HUES48 (cell line): ENCODE measurements at regions not wholly inside any gene's neighbourhood (a gene's known extent, or its start where the extent isn't known, plus 50 kb on each side); places are given as distances from the start of the nearest gene placed in this dataset.

Experiments used
- H3K27ac ChIP-seq: one replicate; pipeline ENCODE4 v1.7.0; 2013; ENCODE audit warnings: low read depth, low read length, inconsistent platforms
- H3K27me3 ChIP-seq: 2 replicates; pipeline ENCODE4 v1.6.1; 2013; ENCODE audit warnings: mild to moderate bottlenecking, low read length; ENCODE audit not compliant: control insufficient read depth, insufficient read depth
- H3K36me3 ChIP-seq: 2 replicates; pipeline ENCODE4 v1.6.1; 2013; ENCODE audit warnings: low read length; ENCODE audit not compliant: control insufficient read depth, insufficient read depth
- H3K4me1 ChIP-seq: 2 replicates; pipeline ENCODE4 v1.6.1; 2013; ENCODE audit warnings: mild to moderate bottlenecking, low read length; ENCODE audit not compliant: control insufficient read depth, insufficient read depth
- H3K4me3 ChIP-seq: 2 replicates; pipeline ENCODE4 v1.5.1; 2013; ENCODE audit warnings: mild to moderate bottlenecking, low read depth, low read length
- H3K9ac ChIP-seq: 2 replicates; pipeline ENCODE4 v1.6.1; 2013; ENCODE audit warnings: mild to moderate bottlenecking, low read depth, low read length, moderate library complexity
- H3K9me3 ChIP-seq: 2 replicates; pipeline ENCODE4 v1.6.1; 2013; ENCODE audit warnings: low read length; ENCODE audit not compliant: control insufficient read depth, insufficient read depth

DNA sequence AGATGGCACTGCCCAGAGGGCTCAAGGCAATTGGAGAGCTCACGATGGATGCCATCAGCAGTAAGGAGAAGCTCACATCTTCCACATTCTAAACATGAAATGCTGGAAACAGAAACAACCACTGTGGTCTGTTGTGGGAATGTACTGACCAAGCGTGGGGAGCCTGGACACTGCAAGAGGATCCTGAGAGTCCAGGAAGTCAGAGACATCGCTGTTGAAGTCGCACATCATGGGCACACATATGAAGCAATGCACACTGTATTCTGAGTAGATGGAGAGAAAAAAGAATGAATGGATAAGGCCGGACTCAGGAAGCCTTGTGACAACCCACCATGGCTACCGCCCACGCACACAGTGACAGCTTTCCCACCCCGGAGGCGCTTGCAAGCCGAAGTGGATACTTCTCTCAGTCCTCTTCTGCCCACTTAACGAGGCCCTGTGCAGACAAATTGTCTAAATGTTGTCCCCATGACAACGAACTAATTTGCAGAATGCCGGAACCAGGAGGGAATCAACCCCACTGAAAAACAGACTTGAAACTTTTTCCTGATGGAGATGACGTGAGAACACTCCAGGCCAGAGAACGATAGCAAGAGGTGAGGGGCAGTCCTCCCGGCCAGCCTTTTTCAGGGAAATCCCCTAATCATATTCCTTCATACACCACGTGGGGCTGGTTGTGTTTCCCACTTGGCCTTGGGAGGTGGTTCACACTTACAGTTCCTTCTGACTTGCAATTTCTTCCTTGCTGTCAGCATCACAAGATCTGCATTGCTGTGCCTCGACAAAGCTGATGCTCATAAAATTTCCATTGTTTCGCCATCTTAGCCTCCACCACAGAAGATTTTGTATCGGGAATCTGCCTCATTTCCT, 109.6 kb upstream of the SERP2 start:
- no peak overlapping the region for H3K9ac ChIP-seq
- H3K4me1 ChIP-seq: no peaks in the 10 kb centered on the region
- H3K27ac ChIP-seq: no peak overlapping the region
- no peaks in the 10 kb centered on the region for H3K36me3 ChIP-seq
- H3K9me3 ChIP-seq: no peaks in the 10 kb centered on the region
- H3K4me3 ChIP-seq: no peak overlapping the region
- H3K27me3 ChIP-seq: no peaks in the 10 kb centered on the region

DNA sequence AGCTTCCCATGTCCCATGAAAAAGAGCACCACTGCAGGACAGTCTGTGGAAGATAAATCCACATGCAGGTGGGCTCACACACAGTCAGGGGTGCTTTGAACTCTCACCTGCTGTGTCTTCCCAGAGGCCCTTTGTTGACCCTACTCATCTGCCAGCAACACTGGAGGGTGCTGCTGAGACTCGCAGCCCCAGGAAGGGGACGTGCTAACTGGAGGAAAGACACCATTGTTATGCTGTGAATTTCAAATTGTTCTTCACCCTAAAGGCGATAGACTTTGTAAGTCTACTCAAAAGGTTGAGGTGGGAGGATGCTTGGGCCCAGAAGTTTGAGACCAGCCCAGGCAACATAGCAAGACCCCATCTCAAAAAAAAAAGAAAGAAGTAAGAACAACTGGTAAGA, 107.3 kb upstream of the SERP2 start:
- no peak overlapping the region for H3K27ac ChIP-seq
- no peaks in the 10 kb centered on the region for H3K27me3 ChIP-seq
- no peaks in the 10 kb centered on the region for H3K4me1 ChIP-seq
- H3K9ac ChIP-seq: no peak overlapping the region
- H3K4me3 ChIP-seq: no peak overlapping the region
- H3K36me3 ChIP-seq: no peaks in the 10 kb centered on the region
- no peaks in the 10 kb centered on the region for H3K9me3 ChIP-seq

DNA sequence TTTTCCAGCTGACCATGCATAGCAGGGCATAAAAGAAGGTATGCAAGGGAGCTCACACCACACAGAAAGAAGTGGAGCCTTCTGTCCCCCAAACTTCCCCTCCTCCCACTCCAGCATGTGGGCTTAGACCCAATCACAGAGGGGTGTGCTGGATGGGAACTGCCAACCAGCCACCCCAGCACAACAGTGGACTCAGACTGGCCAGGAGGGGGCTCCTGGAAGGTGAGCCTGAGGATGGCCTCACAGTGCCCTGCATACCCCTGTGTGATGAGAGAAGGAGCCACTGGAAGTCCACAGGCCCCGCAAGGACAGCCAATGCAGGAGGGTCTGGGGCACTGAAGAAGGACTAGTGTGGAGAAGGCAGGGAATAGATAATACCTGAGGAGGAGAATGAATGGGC, 106.9 kb upstream of the SERP2 start:
- H3K36me3 ChIP-seq: no peaks in the 10 kb centered on the region
- H3K27me3 ChIP-seq: no peaks in the 10 kb centered on the region
- no peaks in the 10 kb centered on the region for H3K9me3 ChIP-seq
- H3K4me1 ChIP-seq: no peaks in the 10 kb centered on the region
- no peak overlapping the region for H3K9ac ChIP-seq
- no peak overlapping the region for H3K4me3 ChIP-seq
- H3K27ac ChIP-seq: no peak overlapping the region

GRCh38 chr13:44267203-44267602, 106.4 kb upstream of the SERP2 start:
- Histone ChIP-seq H3K27ac (no peak overlapping the region), H3K9me3 (no peaks in the 10 kb centered on the region), H3K4me3 (no peak overlapping the region), H3K36me3 (no peaks in the 10 kb centered on the region), H3K9ac (no peak overlapping the region), H3K27me3 (no peaks in the 10 kb centered on the region), H3K4me1 (no peaks in the 10 kb centered on the region)

DNA sequence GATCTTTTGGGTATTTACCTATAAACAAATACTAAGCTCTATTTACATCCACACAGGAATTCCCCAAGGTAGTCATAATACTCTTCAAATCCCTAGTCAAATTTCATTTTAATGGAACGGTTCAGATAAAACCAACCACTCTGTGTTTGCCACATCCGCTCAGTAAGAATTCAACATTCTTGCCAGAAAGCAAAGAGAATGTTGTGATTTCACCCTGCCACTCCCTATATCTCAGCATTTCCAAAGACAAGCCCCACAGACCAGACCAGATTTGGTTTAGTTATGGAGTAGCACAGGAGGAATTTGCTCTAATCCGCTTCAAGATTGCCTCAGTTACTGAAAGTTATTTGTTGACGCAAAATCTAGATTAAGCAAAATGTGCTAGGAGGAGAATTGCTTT, 105.6 kb upstream of the SERP2 start:
- Histone ChIP-seq H3K4me1 (no peaks in the 10 kb centered on the region), H3K27ac (no peak overlapping the region)

DNA sequence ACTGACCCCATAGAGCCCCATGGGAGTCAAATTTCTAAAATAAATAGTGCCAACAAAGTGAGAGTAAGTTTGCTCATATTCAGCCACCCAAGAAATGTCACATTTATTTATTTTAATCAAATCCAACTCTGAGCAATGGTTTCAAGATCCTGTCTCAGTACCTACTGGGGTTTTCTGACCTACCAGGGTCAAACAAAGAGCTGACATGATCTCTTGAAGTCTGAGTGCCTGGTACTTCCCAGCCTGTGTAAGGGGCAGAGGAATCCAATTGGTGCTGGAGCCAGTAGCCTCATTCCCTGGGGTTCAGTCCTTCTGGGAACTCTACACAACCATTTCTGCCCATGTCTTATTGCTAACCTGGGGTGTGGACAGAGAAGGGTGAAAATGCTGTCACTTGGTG, 104.6 kb upstream of the SERP2 start:
- H3K27ac ChIP-seq: no peak overlapping the region
- H3K4me1 ChIP-seq: no peaks in the 10 kb centered on the region

More for the DNA sequence above, 105.6 kb upstream of the SERP2 start:
- no peak overlapping the region for H3K4me3 ChIP-seq
- H3K9ac ChIP-seq: no peak overlapping the region
- H3K27me3 ChIP-seq: no peaks in the 10 kb centered on the region
- no peaks in the 10 kb centered on the region for H3K36me3 ChIP-seq
- no peaks in the 10 kb centered on the region for H3K9me3 ChIP-seq

GRCh38 chr13:44270150-44270549, 103.5 kb upstream of the SERP2 start:
- Histone ChIP-seq H3K27me3 (no peaks in the 10 kb centered on the region), H3K27ac (no peak overlapping the region), H3K4me1 (no peaks in the 10 kb centered on the region), H3K9me3 (no peaks in the 10 kb centered on the region), H3K36me3 (no peaks in the 10 kb centered on the region), H3K4me3 (no peak overlapping the region), H3K9ac (no peak overlapping the region)

More for the DNA sequence above, 104.6 kb upstream of the SERP2 start:
- Histone ChIP-seq H3K4me3 (no peak overlapping the region), H3K9me3 (no peaks in the 10 kb centered on the region), H3K9ac (no peak overlapping the region), H3K27me3 (no peaks in the 10 kb centered on the region), H3K36me3 (no peaks in the 10 kb centered on the region)

DNA sequence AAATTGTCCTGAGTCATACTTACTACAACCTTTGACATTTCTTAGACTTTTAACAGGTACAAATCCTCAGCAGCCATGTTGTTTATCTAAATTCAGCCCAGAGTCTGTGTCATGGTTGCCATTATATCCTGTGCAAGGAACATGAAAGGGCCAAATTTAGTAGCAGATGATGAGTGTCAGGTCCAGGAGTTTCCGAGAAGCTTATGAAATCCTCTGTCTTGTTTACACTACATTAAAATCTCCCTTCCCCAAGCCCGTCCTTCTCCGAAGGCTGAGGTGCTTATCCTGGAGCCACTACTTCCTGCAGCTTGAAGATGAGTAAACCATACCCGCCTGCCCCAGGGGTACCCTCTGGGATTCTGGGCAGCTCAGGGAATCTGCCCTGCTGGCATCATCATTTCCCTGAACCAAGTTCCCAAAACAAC, 102.6 kb upstream of the SERP2 start:
- Histone ChIP-seq H3K27me3 (no peaks in the 10 kb centered on the region), H3K27ac (no peak overlapping the region), H3K36me3 (no peaks in the 10 kb centered on the region), H3K4me1 (no peaks in the 10 kb centered on the region), H3K4me3 (no peak overlapping the region), H3K9me3 (no peaks in the 10 kb centered on the region), H3K9ac (no peak overlapping the region)

- Histone ChIP-seq H3K27ac (no peak overlapping the region), H3K4me1 (no peaks in the 10 kb centered on the region), H3K4me3 (no peak overlapping the region), H3K9ac (no peak overlapping the region), H3K9me3 (no peaks in the 10 kb centered on the region), H3K36me3 (no peaks in the 10 kb centered on the region), H3K27me3 (no peaks in the 10 kb centered on the region)
Measured at GRCh38 chr13:44271473-44271872, 102.2 kb upstream of the SERP2 start.

DNA sequence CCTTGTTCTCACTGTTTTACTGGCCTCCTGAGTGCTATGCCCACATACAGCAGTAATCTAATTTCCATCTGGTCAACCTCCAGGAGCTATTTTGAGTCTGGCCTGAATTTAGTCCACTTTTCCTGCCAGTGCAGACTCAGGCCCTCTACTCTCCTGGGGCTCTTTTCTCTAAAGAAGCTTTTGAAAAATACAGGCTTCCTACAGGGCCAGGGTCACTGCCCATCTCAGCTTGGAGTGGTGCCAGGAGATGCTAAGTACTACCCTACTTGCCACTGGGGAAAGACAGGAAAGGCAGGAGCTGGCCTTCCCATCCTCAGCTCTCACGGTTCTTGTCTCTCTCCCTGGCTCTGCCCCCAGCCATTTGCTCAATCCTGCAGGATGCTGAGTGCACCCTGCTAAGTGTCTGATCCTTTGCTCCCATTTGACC, 101.7 kb upstream of the SERP2 start:
- Histone ChIP-seq H3K4me1 (no peaks in the 10 kb centered on the region), H3K36me3 (no peaks in the 10 kb centered on the region)

GRCh38 chr13:44272692-44273091, 100.9 kb upstream of the SERP2 start:
- Histone ChIP-seq H3K36me3 (no peaks in the 10 kb centered on the region), H3K4me1 (no peaks in the 10 kb centered on the region), H3K27me3 (no peaks in the 10 kb centered on the region), H3K27ac (no peak overlapping the region), H3K4me3 (no peak overlapping the region), H3K9ac (no peak overlapping the region), H3K9me3 (no peaks in the 10 kb centered on the region)

More for the DNA sequence above, 101.7 kb upstream of the SERP2 start:
- no peak overlapping the region for H3K27ac ChIP-seq
- no peaks in the 10 kb centered on the region for H3K27me3 ChIP-seq
- H3K9ac ChIP-seq: no peak overlapping the region
- no peaks in the 10 kb centered on the region for H3K9me3 ChIP-seq
- no peak overlapping the region for H3K4me3 ChIP-seq
